Calu3 (cell line): ENCODE measurements at regions not wholly inside any gene's neighbourhood (a gene's known extent, or its start where the extent isn't known, plus 50 kb on each side); places are given as distances from the start of the nearest gene placed in this dataset.

Source experiments
- BruUV-seq: library from RNA; stranded (reverse); fragments of 400-500 nt; replicated peaks from 2 replicates; lab custom pipeline; 2021; lab: Mats Ljungman, UMichigan
- CTCF ChIA-PET: fragments of 300-600 bp; sonication (Branson Sonifier 250); formaldehyde crosslinking; loops from one replicate; lab custom pipeline; 2022; ENCODE audit warnings: antibody characterized with exemption; lab: Charles Lee
- DNase-seq: peaks from one replicate; pipeline ENCODE4 v3.0.0; 2022
- H3K27ac Mint-ChIP-seq: one replicate; pipeline ENCODE4 v1.8.0; 2022; ENCODE audit warnings: mixed read lengths; ENCODE audit not compliant: unreplicated experiment
- H3K27me3 Mint-ChIP-seq: one replicate; pipeline ENCODE4 v1.8.0; 2022; ENCODE audit warnings: mixed read lengths; ENCODE audit not compliant: unreplicated experiment
- H3K36me3 Mint-ChIP-seq: one replicate; pipeline ENCODE4 v1.8.0; 2022; ENCODE audit warnings: mild to moderate bottlenecking, moderate library complexity, mixed read lengths; ENCODE audit not compliant: insufficient read depth, unreplicated experiment
- H3K4me1 Mint-ChIP-seq: one replicate; pipeline ENCODE4 v1.8.0; 2022; ENCODE audit warnings: mild to moderate bottlenecking, low read depth, mixed read lengths; ENCODE audit not compliant: unreplicated experiment
- H3K4me3 Mint-ChIP-seq: one replicate; pipeline ENCODE4 v1.8.0; 2022; ENCODE audit warnings: mild to moderate bottlenecking, low read depth, moderate library complexity, mixed read lengths; ENCODE audit not compliant: unreplicated experiment
- H3K9me3 Mint-ChIP-seq: one replicate; pipeline ENCODE4 v1.8.0; 2022; ENCODE audit warnings: low read depth, mixed read lengths; ENCODE audit not compliant: unreplicated experiment
- intact Hi-C: fragments of 100-400 bp; cut with micrococcal nuclease; formaldehyde crosslinking; loops from one replicate; pipeline ENCODE4 v1.10.0; 2022; ENCODE audit not compliant: unreplicated experiment
- TF ChIP-seq, protein P1 (sequence below): fragments of 200-600 bp; IDR thresholded peaks from one replicate; pipeline ENCODE4 v1.8.0; 2022; ENCODE audit warnings: antibody characterized with exemption; ENCODE audit not compliant: unreplicated experiment

DNA sequence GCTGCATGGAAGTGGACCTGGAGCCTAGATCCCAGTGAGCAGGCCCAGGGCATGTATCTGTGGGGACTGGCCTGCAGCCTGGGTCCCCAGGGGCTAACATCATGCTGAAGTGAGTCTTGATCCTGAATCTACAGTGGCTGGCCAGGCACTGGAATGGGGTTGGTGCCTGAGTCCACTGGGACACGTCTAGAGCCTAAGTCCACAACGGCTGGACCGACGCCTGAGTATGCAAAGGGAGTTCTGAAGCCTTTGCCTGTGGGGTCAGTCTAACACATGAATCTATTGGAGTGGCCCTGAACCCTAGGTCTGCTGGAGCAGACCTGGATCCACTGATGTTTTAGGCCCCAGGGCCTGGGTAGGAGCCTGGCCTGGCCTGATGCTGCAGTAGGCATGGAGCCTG, 665.5 kb downstream of the DCDC2C start:
- no peak overlapping the region for H3K4me3 Mint-ChIP-seq
- no peaks in the 10 kb centered on the region for H3K27me3 Mint-ChIP-seq
- intact Hi-C loops, result no loop called here
- no TSS peak for BruUV-seq
- no peak overlapping the region for H3K27ac Mint-ChIP-seq
- no peaks in the 10 kb centered on the region for H3K36me3 Mint-ChIP-seq
- peaks cover 22% of the 10 kb centered on the region for H3K9me3 Mint-ChIP-seq
- TF ChIP-seq, protein P1, sequence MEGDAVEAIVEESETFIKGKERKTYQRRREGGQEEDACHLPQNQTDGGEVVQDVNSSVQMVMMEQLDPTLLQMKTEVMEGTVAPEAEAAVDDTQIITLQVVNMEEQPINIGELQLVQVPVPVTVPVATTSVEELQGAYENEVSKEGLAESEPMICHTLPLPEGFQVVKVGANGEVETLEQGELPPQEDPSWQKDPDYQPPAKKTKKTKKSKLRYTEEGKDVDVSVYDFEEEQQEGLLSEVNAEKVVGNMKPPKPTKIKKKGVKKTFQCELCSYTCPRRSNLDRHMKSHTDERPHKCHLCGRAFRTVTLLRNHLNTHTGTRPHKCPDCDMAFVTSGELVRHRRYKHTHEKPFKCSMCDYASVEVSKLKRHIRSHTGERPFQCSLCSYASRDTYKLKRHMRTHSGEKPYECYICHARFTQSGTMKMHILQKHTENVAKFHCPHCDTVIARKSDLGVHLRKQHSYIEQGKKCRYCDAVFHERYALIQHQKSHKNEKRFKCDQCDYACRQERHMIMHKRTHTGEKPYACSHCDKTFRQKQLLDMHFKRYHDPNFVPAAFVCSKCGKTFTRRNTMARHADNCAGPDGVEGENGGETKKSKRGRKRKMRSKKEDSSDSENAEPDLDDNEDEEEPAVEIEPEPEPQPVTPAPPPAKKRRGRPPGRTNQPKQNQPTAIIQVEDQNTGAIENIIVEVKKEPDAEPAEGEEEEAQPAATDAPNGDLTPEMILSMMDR, result no peak
- no peaks in the 10 kb centered on the region for H3K4me1 Mint-ChIP-seq
- CTCF ChIA-PET, result no interaction called here
- no peak for DNase-seq

DNA sequence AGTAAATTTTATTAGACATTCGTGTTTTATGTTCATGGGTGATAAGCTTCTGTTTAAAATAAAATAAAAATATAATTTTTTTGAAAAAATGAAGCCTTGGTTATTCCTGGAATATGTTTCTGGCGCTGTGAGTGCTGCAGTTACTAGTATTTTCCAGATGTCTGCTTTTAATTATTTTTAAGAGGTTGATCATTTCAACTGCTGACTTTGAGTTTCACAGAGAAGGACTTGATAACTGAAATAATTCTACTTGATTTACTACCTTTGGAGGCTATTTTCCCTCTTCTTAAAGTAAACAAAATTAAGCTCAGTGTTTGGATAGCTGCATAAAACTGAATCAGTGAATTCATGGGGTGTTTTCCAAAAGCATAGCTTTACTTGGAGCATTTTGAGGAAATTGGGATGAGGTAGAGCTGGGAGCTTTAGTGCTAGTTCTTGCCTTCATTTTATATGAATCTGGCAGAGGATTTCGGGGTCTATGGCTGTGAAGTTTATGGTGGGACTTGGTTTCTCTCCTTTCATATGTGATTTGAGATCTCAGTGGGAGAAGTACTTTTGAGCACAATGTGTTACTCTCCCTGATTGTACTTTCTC, 666.5 kb downstream of the DCDC2C start:
- BruUV-seq, result no TSS peak
- DNase-seq, result no peak
- no peaks in the 10 kb centered on the region for H3K36me3 Mint-ChIP-seq

DNA sequence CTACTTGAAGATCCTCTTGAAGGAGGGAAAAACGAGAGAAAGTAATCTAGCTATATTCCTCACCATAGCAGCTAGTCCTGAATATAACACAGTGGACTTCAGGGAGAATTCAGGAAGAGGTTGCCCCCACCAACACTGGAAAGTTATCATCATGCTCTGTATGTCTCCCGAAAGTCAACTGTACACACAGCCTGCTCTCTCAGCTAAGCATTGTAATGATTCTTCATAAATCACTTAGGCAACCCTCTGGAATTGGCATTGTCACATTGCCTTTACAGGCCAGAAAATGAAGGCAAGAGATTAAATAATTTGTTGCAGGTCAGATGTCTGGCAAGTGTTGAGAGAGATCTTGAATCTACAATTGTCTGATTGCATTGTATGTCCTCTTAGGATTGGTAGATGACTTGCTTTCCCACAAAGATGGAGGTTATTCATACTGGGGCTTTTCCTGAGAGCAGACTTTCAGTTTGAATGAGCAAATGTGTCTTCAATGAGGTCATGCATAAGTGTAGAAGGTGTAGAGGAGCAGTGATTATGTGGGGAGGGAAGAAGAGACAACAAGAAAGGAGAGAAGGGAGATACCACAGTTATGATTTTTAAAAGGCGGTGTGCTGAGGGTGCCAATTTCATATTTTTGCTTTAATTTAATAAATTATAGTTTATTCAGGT, 667.2 kb downstream of the DCDC2C start:
- no peaks in the 10 kb centered on the region for H3K36me3 Mint-ChIP-seq
- BruUV-seq, result no TSS peak
- H3K9me3 Mint-ChIP-seq, result peaks cover 21% of the 10 kb centered on the region
- no peaks in the 10 kb centered on the region for H3K27me3 Mint-ChIP-seq
- intact Hi-C loops, result no loop called here
- DNase-seq, result no peak
- H3K4me3 Mint-ChIP-seq, result no peak overlapping the region
- TF ChIP-seq, protein P1, result no peak
- CTCF ChIA-PET, result no interaction called here
- no peak overlapping the region for H3K27ac Mint-ChIP-seq
- H3K4me1 Mint-ChIP-seq, result no peaks in the 10 kb centered on the region

More for the DNA sequence above, 666.5 kb downstream of the DCDC2C start:
- H3K4me3 Mint-ChIP-seq, result no peak overlapping the region
- H3K27me3 Mint-ChIP-seq, result no peaks in the 10 kb centered on the region
- no peaks in the 10 kb centered on the region for H3K4me1 Mint-ChIP-seq
- no peak overlapping the region for H3K27ac Mint-ChIP-seq
- CTCF ChIA-PET, result no interaction called here
- peaks cover 22% of the 10 kb centered on the region for H3K9me3 Mint-ChIP-seq
- intact Hi-C loops, result no loop called here
- TF ChIP-seq, protein P1, result no peak

DNA sequence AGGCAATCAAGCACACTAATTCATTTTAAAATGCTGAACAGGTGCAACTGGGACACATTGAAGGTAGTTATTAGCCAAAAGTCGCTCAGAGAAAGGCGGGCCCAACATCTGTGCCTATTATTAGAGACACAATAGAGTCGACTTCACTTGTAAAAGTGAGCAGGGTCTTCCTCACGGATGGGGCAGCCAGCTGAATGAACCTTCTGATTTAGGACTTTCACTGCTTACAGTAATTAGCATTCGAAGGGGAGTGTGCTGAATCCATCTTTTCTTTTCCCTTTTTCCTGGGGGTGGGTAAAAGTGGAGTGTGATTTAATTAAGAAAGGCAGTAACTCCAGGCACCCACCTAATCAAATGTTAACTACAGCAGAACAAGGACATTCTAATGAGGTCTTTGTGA, 677.7 kb downstream of the DCDC2C start:
- no peaks in the 10 kb centered on the region for H3K4me1 Mint-ChIP-seq
- no TSS peak for BruUV-seq
- DNase-seq, result no peak
- no peaks in the 10 kb centered on the region for H3K27me3 Mint-ChIP-seq
- H3K4me3 Mint-ChIP-seq, result no peak overlapping the region
- peaks cover 12% of the 10 kb centered on the region for H3K9me3 Mint-ChIP-seq
- intact Hi-C loops, result no loop called here
- H3K36me3 Mint-ChIP-seq, result no peaks in the 10 kb centered on the region
- CTCF ChIA-PET, result no interaction called here
- TF ChIP-seq, protein P1, result no peak
- H3K27ac Mint-ChIP-seq, result no peak overlapping the region
